ENCODE measurements at regions not wholly inside any gene's neighbourhood (a gene's known extent, or its start where the extent isn't known, plus 50 kb on each side); places are given as distances from the start of the nearest gene placed in this dataset.

GRCh38 chr2:3101016-3101942 lies 276.3 kb downstream of the EIPR1 start:
- intact Hi-C loops (cut with DNase I): no loop called here

DNA sequence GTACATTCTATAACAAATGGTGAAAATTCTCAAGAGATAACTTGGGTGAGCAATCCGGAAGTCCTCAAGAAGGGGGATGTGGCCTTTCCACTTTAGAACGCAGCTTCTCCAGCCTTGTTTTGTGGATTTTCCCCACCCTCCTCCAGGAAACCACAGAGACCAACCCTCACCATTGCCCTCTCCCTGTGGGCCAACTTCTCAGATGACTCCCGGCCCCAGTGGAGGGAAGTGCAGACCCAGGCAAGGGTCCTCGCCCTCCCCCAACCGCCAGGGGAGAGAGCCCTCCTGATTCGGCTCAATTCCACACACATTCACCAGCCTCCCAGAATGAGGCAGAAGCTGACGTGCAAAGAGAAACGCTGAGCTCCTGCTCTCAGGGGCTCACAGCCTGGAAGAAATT lies 277.2 kb downstream of the EIPR1 start:
- intact Hi-C loops (cut with DNase I): no loop called here
- no peak for DNase-seq

More at GRCh38 chr2:3101016-3101942, 276.3 kb downstream of the EIPR1 start:
- DNase-seq: no peak

DNA sequence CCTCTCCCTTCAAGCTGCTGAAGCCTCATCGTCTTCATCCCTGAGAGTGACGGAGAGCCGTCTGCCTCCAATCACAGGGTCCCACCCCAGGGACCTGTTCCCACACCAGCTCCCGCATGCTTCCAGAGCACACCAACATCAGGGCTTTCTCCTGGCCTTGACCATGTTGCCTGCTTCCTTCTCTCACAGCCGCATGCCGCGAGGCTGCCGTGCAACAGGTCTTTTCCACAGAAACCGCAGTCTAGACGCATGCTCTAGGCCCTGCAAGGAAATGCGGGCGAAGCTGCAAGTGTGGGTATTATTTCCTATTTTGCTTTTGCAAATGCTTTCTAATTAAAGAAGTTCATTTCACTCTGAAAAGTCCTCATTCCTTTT lies 277.8 kb downstream of the EIPR1 start:
- DNase-seq: no peak
- intact Hi-C loops (cut with DNase I): no loop called here

- peak in 1 of 10 donors; percentile 46 for DNase-seq
- intact Hi-C loops (cut with DNase I): no loop called here
Measured at GRCh38 chr2:3099145-3099859, 278.3 kb downstream of the EIPR1 start.

- peak in 1 of 10 donors; percentile 26 for DNase-seq
- intact Hi-C loops (cut with DNase I): no loop called here
Measured at GRCh38 chr2:3098231-3098630, 279.4 kb downstream of the EIPR1 start.

- DNase-seq: peak in 1 of 10 donors; percentile 63
- intact Hi-C loops (cut with DNase I): no loop called here
Measured at GRCh38 chr2:3097804-3098203, 279.8 kb downstream of the EIPR1 start.

- intact Hi-C loops (cut with DNase I): no loop called here
Measured at GRCh38 chr2:3094999-3095958, 282.3 kb downstream of the EIPR1 start.

DNA sequence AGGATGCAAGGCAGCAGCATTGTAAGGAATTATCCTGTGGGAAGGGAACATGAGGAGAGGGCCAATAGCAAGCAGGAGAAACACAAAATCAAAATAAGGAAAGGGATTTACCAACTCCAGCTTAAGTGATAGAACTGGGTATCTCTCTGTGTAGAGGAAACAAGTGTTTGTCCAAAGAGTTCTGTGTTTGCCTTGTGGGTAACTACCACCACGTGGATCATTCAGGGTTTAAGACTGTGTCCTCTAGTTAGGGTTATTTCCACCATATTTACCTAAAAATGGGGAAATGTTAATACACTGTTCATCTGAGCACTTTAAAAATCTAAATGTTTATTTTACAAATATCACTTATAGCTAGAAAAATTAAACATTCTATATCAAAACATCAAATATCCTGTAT lies 283.3 kb downstream of the EIPR1 start:
- no peak for DNase-seq
- intact Hi-C loops (cut with DNase I): no loop called here

More at GRCh38 chr2:3094999-3095958, 282.3 kb downstream of the EIPR1 start:
- peak in 2 of 10 donors; percentile 26 to 43 for DNase-seq

DNA sequence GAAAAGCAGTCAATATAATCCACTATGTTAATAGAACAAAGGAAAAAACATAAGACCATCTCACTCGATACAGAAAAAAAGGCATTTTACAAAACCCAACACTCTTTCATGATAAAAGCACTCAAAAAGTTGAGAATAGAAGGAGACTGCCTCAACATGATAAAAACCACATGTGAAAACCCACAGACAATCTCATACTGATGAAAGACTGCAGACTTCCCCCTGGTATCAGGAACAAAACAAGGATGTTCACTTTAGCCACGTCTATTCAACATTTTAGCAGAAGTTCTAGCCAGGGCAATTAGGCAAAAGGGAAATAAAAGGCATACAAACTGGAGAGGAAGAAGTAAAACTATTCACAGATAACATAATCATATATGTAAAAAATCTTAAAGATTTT lies 285.9 kb downstream of the EIPR1 start:
- intact Hi-C loops (cut with DNase I): no loop called here
- DNase-seq: no peak

DNA sequence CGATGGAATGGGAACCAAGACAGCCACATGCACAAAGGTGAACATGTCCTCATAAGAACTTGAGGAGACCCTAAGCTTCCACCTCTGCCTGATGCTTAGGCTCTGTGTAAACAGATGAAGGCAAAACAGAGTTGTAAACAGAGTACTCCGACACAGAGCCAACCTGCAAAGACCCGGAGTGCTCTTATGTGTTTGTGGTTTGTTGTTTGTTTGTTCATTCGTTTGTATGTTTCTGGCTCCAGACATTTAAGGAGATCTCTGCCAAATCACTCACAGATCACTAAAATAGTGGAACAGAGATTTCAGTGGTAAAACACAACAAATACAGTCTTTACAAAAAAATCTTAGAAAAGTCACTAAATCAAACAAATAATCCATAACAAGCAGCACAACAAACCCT lies 294.9 kb downstream of the EIPR1 start:
- intact Hi-C loops (cut with DNase I): no loop called here
- no peak for DNase-seq

DNA sequence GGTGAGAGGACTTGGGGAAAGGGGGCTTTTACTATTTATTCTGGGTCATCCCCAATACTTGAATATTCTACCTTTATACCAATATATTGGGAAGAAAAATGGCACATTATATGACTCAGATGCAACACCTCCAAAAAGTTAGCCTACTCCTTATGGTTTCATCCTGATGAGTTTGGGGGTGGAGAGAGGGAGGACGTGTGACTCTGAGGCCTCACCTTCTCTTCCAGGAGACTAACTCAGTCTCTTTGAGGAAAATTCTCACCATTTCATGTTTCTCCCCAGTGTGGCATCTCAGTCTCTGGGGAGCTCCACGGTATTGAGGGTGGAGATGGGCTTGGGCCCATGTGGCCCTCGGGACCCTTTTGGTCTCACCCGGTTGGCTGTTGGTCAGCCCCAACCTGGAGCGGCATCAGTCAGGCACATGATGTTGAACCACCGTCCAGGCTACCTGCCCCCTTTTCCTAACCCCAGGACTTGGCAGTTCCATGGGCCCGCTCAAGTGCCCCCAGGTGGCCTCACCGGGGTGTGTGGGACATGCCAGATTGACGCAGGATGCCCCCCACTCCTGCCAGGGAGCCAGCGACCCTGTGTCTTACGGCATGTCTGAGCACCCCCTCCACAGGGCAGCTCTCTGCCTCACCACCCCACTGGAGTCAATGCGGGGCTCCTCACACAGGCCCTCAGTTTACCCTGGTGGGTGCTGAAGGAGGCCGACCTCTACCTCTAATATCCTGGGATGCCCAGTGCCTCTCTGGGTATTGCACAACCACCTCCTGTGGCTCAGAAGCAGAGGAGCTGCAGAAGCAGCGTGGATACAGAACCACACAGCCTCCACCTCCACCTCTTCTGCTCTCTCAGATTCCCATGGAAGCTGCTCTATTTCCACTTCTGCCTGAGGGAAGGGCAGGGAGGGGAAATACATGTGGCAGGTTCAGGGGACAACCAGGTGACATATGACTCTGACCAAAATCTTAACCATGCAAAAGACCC lies 297.4 kb downstream of the EIPR1 start:
- intact Hi-C loops (cut with DNase I): no loop called here

GRCh38 chr2:3079466-3079865 lies 298.2 kb downstream of the EIPR1 start:
- intact Hi-C loops (cut with DNase I): no loop called here
- DNase-seq: no peak

More for the DNA sequence above, 297.4 kb downstream of the EIPR1 start:
- DNase-seq: peak in 1 of 10 donors; percentile 62

DNA sequence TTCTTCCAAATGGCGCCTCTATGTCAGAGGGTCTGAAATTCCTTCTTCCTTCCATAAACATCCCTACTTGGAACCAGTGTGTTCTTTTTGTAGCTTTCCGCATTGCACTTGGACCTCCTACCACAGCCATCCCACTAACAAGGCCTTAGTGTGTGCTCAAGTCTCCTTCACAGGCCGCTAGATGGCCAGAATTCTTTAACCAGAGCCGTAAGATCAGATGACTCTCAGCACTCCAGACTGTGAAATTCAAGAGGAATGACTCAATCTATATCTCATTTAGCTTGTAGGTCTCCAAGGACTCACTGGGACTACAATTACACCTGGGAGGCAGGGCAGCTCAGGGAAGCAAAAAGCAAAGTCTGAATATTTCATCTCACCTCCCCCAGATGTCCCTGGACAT lies 298.9 kb downstream of the EIPR1 start:
- intact Hi-C loops (cut with DNase I): no loop called here
- DNase-seq: no peak

- intact Hi-C loops (cut with DNase I): no loop called here
Measured at GRCh38 chr2:3076848-3077642, 300.6 kb downstream of the EIPR1 start.

GRCh38 chr2:3075991-3076340 lies 301.7 kb downstream of the EIPR1 start:
- intact Hi-C loops (cut with DNase I): no loop called here
- no peak for DNase-seq

More at GRCh38 chr2:3076848-3077642, 300.6 kb downstream of the EIPR1 start:
- peak in 1 of 10 donors; percentile 53 for DNase-seq

DNA sequence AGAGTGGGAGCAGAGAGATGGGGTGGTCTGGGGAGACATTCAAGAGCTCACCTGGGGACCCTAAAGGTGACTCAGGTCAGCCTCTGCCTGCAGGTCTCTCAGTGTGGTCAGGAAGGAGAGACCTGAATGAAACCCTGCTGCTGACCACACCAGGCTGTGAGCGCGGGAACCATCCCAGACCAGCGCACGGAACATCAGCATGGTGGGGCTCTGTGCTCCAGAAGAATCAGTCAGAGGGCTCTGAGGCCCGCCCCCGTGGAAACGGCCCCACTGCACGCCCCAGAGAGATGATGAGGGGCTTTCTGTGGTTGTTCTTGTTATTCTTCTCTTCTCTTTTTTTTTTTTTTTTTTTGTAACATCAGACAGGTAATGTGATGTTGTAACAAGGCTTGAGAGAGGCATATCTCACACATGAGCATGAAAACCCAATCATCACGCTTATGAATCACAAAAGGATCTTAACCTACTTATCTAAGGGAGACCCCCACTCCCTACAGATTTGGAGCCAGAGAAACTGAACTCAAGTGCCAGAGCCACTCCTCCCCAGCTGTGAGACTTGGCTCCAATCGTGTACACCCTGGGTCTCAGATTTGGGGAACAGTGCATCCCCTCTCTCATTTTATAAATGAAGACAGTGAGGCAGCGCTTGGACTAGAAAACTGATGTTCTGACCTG lies 302.2 kb downstream of the EIPR1 start:
- intact Hi-C loops (cut with DNase I): no loop called here
- peak in 1 of 10 donors; percentile 63 for DNase-seq

DNA sequence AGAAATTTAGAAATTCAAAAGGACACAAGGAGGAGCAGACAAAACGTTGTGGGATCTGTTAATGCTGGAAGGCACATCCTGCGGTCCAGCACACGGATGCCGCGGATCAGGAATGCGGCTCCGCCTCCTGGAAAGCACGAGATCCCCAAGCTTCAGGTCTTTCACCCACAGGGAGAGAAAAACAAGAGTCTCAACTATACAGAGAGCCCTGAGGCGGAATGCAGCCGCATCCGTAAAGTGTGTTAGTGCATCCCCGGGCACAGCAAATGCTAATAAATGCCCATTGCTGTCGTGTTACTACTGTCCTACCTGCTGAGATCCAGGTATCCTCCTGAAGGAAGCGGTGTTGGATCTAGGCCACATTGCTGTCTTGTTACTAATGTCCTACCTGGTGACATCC lies 303.9 kb downstream of the EIPR1 start:
- DNase-seq: peak in 1 of 10 donors; percentile 43
- intact Hi-C loops (cut with DNase I): no loop called here

Measured in posterior cingulate gyrus (tissue), 11 donors.